ENCODE measurements at regions not wholly inside any gene's neighbourhood (a gene's known extent, or its start where the extent isn't known, plus 50 kb on each side); places are given as distances from the start of the nearest gene placed in this dataset.

GRCh38 chr13:48783695-48784230, 130.0 kb downstream of the CYSLTR2 start:
- H3K4me3 Mint-ChIP-seq = no peak overlapping the region
- no peak overlapping the region for H3K27ac ChIP-seq (ENCODE audit: low read depth in 1 of 2, low read length in 2 of 2)
- POLR2A ChIA-PET = no interaction called here
- H3K9me3 Mint-ChIP-seq = peaks cover 9% of the 10 kb centered on the region
- no peaks in the 10 kb centered on the region for H3K36me3 ChIP-seq (ENCODE audit: insufficient read depth, low read length)
- no peaks in the 10 kb centered on the region for H3K4me1 Mint-ChIP-seq (ENCODE audit: low read depth)
- DNase-seq (no peak), ATAC-seq (ENCODE audit: poor library complexity) (no peak)
- intact Hi-C loops (cut with DNase I, micrococcal nuclease) = no loop called here
- H3K4me3 ChIP-seq (ENCODE audit: low read length) = no peak overlapping the region
- peaks cover 0 to 19% of the 10 kb centered on the region in 2 experiments for H3K9me3 ChIP-seq (ENCODE audit: control insufficient read depth in 1 of 2, insufficient read depth in 1 of 2, low read length in 2 of 2)
- CTCF ChIA-PET = no interaction called here
- H3K27ac Mint-ChIP-seq = no peak overlapping the region
- TF ChIP-seq CTCF (IDR thresholded peaks at IDR 0.05) = no peak
- H3K36me3 Mint-ChIP-seq (ENCODE audit: low read depth) = no peaks in the 10 kb centered on the region
- peaks cover 3% of the 10 kb centered on the region for H3K4me1 ChIP-seq (ENCODE audit: insufficient read depth, low read length)
- H3K27me3 ChIP-seq (ENCODE audit: control insufficient read depth in 1 of 2, insufficient read depth in 2 of 2, low read length in 2 of 2) = no peaks in the 10 kb centered on the region
- peaks cover 4% of the 10 kb centered on the region for H3K27me3 Mint-ChIP-seq

GRCh38 chr13:48784916-48785548, 131.3 kb downstream of the CYSLTR2 start:
- ChIA-PET CTCF (interaction anchor here (0.7 kb wide), 1 partner anchor 11 kb away, joined by 3 read pairs; no protein-coding TSS in a partner anchor), POLR2A (no interaction called here)
- no peak overlapping the region for H3K4me3 ChIP-seq (ENCODE audit: low read length)
- ATAC-seq (ENCODE audit: poor library complexity) (no peak), DNase-seq (no peak)
- H3K4me3 Mint-ChIP-seq = no peak overlapping the region
- no peaks in the 10 kb centered on the region for H3K4me1 Mint-ChIP-seq (ENCODE audit: low read depth)
- peaks cover 5% of the 10 kb centered on the region for H3K9me3 Mint-ChIP-seq
- no peak for TF ChIP-seq CTCF (IDR thresholded peaks at IDR 0.05)
- H3K27ac ChIP-seq (ENCODE audit: low read depth in 1 of 2, low read length in 2 of 2) = no peak overlapping the region
- no peaks in the 10 kb centered on the region for H3K27me3 ChIP-seq (ENCODE audit: control insufficient read depth in 1 of 2, insufficient read depth in 2 of 2, low read length in 2 of 2)
- H3K36me3 ChIP-seq (ENCODE audit: insufficient read depth, low read length) = no peaks in the 10 kb centered on the region
- H3K27ac Mint-ChIP-seq = no peak overlapping the region
- H3K27me3 Mint-ChIP-seq = peaks cover 4% of the 10 kb centered on the region
- intact Hi-C loops (cut with DNase I, micrococcal nuclease) = no loop called here
- no peaks in the 10 kb centered on the region for H3K36me3 Mint-ChIP-seq (ENCODE audit: low read depth)
- peaks cover 0 to 13% of the 10 kb centered on the region in 2 experiments for H3K9me3 ChIP-seq (ENCODE audit: control insufficient read depth in 1 of 2, insufficient read depth in 1 of 2, low read length in 2 of 2)
- peaks cover 3% of the 10 kb centered on the region for H3K4me1 ChIP-seq (ENCODE audit: insufficient read depth, low read length)

- ChIA-PET CTCF (no interaction called here), POLR2A (no interaction called here)
- intact Hi-C loops (cut with DNase I, micrococcal nuclease) = no loop called here
- Mint-ChIP-seq H3K36me3 (ENCODE audit: low read depth) (no peaks in the 10 kb centered on the region), H3K27me3 (peaks cover 4% of the 10 kb centered on the region), H3K9me3 (no peaks in the 10 kb centered on the region), H3K27ac (no peak overlapping the region), H3K4me3 (no peak overlapping the region), H3K4me1 (ENCODE audit: low read depth) (no peaks in the 10 kb centered on the region)
- TF ChIP-seq CTCF (IDR thresholded peaks at IDR 0.05) = no peak
- Histone ChIP-seq H3K9me3 (ENCODE audit: control insufficient read depth in 1 of 2, insufficient read depth in 1 of 2, low read length in 2 of 2) (no peaks in the 10 kb centered on the region), H3K4me3 (ENCODE audit: low read length) (no peak overlapping the region), H3K27ac (ENCODE audit: low read depth in 1 of 2, low read length in 2 of 2) (no peak overlapping the region), H3K36me3 (ENCODE audit: insufficient read depth, low read length) (no peaks in the 10 kb centered on the region), H3K27me3 (ENCODE audit: control insufficient read depth in 1 of 2, insufficient read depth in 2 of 2, low read length in 2 of 2) (no peaks in the 10 kb centered on the region), H3K4me1 (ENCODE audit: insufficient read depth, low read length) (no peaks in the 10 kb centered on the region)
- ATAC-seq (ENCODE audit: poor library complexity) (no peak), DNase-seq (no peak)
These were observed 136.5 kb downstream of the CYSLTR2 start for GRCh38 chr13:48790199-48790598.

Data from CD4-positive, alpha-beta T cell (primary cell).